VCaP (cell line): ENCODE measurements at regions not wholly inside any gene's neighbourhood (a gene's known extent, or its start where the extent isn't known, plus 50 kb on each side); places are given as distances from the start of the nearest gene placed in this dataset.
"Not testable (repeated sequence)": the region's sequence is repeated elsewhere in the genome, so short reads cannot be mapped to it uniquely, and the experiment has no call there.

Experiments used
- H3K27ac ChIP-seq: fragments of 450-650 bp; 2 replicates; pipeline ENCODE4 v1.5.1; 2017
- TF ChIP-seq, protein P1 (sequence below): fragments of 450-650 bp; conservative IDR thresholded peaks from 2 replicates; pipeline ENCODE4 v1.5.1; 2017; ENCODE audit warnings: mild to moderate bottlenecking, moderate library complexity

DNA sequence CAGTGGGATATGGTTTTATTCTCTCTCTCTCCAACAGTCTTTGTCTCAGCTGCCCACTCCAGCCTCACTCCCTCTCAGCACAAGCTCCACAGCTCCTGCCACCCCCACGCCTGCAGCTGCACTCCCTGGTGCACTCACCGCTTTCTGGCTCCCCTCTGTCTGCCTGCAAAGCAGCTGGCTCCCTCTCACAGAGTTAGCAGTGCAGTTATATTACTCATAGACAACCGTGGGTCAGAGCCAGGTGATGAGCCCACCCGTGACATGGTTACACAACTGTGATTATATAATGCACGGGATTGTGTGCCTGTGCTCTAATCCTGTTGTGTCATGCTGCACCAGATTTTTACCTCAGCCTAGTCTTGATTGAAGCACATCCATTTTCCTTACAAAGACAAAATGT is 276.9 kb upstream of the CHAC2 start:
- TF ChIP-seq, protein P1, sequence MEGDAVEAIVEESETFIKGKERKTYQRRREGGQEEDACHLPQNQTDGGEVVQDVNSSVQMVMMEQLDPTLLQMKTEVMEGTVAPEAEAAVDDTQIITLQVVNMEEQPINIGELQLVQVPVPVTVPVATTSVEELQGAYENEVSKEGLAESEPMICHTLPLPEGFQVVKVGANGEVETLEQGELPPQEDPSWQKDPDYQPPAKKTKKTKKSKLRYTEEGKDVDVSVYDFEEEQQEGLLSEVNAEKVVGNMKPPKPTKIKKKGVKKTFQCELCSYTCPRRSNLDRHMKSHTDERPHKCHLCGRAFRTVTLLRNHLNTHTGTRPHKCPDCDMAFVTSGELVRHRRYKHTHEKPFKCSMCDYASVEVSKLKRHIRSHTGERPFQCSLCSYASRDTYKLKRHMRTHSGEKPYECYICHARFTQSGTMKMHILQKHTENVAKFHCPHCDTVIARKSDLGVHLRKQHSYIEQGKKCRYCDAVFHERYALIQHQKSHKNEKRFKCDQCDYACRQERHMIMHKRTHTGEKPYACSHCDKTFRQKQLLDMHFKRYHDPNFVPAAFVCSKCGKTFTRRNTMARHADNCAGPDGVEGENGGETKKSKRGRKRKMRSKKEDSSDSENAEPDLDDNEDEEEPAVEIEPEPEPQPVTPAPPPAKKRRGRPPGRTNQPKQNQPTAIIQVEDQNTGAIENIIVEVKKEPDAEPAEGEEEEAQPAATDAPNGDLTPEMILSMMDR = no peak
- no peak overlapping the region for H3K27ac ChIP-seq

DNA sequence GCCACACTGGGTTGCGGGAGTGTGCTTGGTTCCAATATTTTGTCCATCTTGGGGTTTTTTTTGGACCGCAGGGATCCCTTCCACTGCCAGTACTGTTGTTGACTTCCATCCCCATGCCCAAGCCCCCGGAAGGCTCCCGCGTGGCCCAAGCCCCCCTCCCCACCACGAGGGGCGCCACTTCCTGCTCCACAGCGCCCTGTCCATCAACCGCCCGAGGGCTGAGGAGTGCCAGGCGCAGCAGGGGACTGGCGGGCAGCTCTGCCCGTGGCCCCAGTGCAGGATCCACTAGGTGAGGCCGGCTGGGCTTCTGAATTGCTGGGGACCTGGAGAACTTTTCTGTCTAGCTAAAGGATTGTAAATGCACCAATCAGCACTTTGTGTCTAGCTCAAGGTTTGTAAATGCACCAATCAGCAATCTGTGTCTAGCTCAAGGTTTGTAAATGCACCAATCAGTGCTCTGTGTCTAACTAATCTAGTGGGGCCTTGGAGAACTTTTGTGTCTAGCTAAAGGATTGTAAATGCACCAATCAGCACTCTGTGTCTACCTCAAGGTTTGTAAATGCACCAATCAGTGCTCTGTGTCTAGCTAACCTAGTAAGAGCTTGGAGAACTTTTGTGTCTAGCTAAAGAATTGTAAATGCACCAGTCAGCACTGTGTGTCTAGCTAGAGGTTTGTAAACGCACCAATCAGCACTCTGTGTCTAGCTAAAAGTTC is 281.3 kb upstream of the CHAC2 start:
- not testable (repeated sequence) for H3K27ac ChIP-seq

DNA sequence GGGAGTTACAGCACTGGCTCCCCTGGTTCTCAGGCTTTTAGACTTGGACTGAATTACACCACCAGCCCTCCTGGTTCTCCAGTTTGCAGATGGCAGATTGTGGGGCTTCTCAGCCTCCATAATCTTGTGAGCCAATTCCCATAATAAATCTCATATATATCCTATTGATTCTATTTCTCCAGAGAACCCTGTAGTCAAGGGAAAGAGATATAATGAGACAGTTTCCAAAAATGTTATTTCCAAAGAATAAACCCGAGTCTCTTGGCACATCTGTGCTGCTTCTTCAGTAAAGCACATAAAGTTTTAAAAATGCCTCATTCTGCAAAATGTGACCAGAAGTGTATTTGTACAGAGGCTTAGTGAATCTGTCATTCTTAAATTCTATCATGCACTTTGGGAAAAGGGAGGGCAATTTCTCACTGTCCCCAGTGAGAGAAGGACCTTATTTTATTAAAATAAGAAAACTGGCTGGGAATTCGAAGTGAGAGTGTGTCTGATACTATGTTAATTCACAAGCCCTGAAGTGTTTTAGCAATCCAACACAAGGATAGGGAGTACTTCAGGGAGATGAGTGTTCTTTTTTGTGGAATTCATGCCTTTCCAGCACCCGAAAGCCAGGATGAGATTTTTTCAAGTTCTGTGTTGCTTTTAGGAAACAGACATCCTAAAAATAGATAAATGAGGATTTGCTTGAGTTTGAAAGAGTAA is 282.4 kb upstream of the CHAC2 start:
- TF ChIP-seq, protein P1 = no peak
- no peak overlapping the region for H3K27ac ChIP-seq

DNA sequence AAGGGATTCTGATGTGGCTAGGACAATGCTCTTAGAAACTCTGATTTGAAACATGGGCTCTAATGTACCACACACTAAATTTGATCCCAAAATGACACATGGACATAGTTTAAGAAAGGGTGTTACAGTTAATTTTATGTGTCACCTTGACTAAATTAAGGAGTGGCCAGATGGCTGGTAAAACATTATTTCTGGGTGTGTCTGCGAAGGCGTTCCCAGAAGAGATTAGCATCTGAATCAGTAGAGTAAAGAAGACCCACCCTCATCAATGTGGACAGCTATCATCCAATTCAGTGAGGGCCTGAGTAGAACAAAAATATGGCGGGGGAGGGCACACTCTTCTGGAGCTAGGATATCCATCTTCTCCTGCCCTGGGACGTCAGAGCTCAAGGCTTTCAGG is 283.1 kb upstream of the CHAC2 start:
- TF ChIP-seq, protein P1 = no peak
- H3K27ac ChIP-seq = no peak overlapping the region

DNA sequence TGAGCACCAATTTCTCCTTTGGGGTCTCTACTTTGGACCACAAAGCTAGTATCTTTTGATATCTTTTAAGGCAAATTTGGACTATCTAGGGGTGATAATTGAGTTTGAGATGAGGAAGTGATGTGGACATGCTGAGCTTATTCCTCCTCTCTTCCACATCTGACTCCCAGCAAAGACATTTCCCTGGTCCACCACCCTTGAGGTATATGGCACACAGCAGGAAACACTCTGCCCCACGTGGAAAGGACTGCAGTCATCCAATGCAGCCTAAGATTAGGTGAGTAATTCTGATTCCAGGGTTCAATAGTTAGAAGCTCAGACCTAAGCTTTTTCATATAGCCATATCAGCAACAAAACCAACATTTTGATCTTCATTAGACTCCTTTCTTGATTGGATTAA is 290.1 kb upstream of the CHAC2 start:
- H3K27ac ChIP-seq = no peak overlapping the region
- TF ChIP-seq, protein P1 = no peak

DNA sequence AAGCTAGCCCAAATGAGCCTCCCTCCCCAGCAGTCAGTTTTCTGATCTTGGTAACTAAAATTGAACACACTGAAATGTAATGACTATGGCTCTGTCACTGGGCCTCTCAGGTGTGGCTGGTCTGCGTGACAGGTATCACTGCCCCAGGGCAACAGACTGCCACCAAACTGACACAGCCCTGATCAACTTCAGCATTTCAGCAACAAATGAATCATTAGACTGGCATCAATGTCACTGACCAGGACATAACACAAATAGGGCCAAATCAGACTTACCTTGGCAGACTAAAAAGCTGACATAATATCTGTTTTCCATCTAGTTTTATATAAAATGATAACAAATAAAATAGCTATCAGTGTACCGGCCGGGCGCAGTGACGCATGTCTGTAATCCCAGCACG is 290.8 kb upstream of the CHAC2 start:
- no peak overlapping the region for H3K27ac ChIP-seq

DNA sequence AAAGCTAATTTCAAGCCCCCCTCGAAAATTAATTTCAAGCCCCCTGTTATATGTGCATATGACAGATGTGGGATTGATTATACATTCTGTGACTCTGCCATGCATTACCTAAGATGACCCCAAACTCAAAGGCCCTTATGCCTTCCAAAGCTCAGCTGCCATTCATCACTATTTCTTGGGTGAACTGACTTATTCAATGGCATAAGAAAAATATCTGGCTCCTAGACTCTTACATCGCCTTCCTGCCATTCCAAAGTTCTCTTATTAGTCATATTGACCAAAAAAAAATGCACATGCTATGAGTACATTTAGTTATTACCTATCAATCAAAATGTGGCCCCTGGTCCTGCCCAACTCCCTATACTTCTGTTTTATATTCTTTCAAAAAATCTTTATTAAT is 291.8 kb upstream of the CHAC2 start:
- TF ChIP-seq, protein P1 = no peak
- H3K27ac ChIP-seq = no peak overlapping the region

More for the DNA sequence above, 290.8 kb upstream of the CHAC2 start:
- TF ChIP-seq, protein P1 = no peak

DNA sequence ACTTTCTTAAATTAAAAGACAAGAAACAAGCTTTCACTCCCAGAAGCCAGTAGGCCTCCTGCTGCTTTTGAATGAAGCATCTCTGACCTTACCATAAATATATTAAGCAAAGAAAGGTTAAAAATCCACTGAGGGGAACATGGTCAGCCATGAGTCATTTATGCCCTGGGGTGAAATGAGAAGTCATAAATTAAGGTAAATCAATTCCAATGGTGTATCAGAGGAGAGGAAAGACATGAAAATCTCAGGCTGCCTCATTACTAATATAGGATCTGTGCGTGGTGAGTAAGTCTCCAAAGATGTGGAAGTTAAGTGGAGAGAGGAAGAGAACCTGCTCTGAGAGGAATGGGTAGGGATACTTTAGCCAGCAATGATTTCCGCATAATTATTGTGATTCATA is 292.3 kb upstream of the CHAC2 start:
- H3K27ac ChIP-seq = no peak overlapping the region
- TF ChIP-seq, protein P1 = no peak
